NB4 (cell line): ENCODE measurements at regions not wholly inside any gene's neighbourhood (a gene's known extent, or its start where the extent isn't known, plus 50 kb on each side); places are given as distances from the start of the nearest gene placed in this dataset.

Experiments
- POLR2A ChIP-seq: IDR thresholded peaks from 2 replicates; pipeline ENCODE4 v1.6.1; 2011; ENCODE audit warnings: mild to moderate bottlenecking; ENCODE audit not compliant: insufficient read length; ENCODE audit errors: extremely low read depth
- TF ChIP-seq, protein P1 (sequence below): IDR thresholded peaks from one replicate; pipeline ENCODE4 v1.5.1; 2012; ENCODE audit warnings: low read depth, low read length
- TF ChIP-seq, protein P2 (sequence below): IDR thresholded peaks from 2 replicates; pipeline ENCODE4 v1.6.1; 2011; ENCODE audit warnings: low read depth, low read length

DNA sequence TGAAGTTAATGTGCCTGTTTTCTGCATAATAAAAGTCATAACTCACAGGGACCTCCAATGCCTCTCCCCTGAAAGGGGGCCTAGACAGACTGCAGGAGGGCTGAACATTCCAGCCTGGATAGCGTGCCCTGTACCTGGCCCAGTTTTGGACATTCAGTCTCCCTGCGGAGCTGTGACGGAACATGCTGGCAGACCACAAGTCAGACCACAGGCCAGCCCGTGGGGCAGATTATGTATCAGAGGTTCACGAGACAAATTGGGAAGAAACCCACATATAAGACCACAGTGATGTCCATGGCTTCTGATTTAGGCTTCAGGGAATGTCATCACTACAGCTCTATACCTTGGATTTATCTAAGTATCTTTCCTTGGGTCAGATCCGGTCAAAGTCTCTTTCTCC lies 151.5 kb upstream of the POU3F1 start:
- TF ChIP-seq, protein P1, sequence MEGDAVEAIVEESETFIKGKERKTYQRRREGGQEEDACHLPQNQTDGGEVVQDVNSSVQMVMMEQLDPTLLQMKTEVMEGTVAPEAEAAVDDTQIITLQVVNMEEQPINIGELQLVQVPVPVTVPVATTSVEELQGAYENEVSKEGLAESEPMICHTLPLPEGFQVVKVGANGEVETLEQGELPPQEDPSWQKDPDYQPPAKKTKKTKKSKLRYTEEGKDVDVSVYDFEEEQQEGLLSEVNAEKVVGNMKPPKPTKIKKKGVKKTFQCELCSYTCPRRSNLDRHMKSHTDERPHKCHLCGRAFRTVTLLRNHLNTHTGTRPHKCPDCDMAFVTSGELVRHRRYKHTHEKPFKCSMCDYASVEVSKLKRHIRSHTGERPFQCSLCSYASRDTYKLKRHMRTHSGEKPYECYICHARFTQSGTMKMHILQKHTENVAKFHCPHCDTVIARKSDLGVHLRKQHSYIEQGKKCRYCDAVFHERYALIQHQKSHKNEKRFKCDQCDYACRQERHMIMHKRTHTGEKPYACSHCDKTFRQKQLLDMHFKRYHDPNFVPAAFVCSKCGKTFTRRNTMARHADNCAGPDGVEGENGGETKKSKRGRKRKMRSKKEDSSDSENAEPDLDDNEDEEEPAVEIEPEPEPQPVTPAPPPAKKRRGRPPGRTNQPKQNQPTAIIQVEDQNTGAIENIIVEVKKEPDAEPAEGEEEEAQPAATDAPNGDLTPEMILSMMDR: no peak
- TF ChIP-seq, protein P2, sequence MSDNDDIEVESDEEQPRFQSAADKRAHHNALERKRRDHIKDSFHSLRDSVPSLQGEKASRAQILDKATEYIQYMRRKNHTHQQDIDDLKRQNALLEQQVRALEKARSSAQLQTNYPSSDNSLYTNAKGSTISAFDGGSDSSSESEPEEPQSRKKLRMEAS: no peak
- no peak for TF ChIP-seq POLR2A
